H1 (cell line): ENCODE measurements at regions not wholly inside any gene's neighbourhood (a gene's known extent, or its start where the extent isn't known, plus 50 kb on each side); places are given as distances from the start of the nearest gene placed in this dataset.

Source experiments
- CTCF ChIA-PET: fragments of 300-600 bp; sonication (Branson Sonifier 250); formaldehyde crosslinking; loops from one replicate; lab custom pipeline; 2021; ENCODE audit not compliant: partially characterized antibody; lab: Charles Lee
- POLR2A ChIA-PET: fragments of 300-600 bp; sonication (Branson Sonifier 250); formaldehyde crosslinking; loops from one replicate; lab custom pipeline; 2021; ENCODE audit warnings: inconsistent platforms; ENCODE audit not compliant: partially characterized antibody; lab: Charles Lee
- DNase-seq, 2 experiments: peaks; one replicate each; pipeline versions ENCODE4 v3.0.0 to v3.0.0-alpha.2; 2010 to 2022; ENCODE audit warnings: low spot score in 2 of 2, low read depth in 1 of 2, mixed read lengths in 1 of 2
- FAIRE-seq: peaks from 2 replicates; lab custom pipeline; 2011; peaks lifted over from hg19 to GRCh38; lab: Jason Lieb, UNC
- H2AFZ ChIP-seq: 2 replicates; pipeline ENCODE4 v1.8.1; 2012; ENCODE audit warnings: low read length, inconsistent platforms
- H2AK5ac ChIP-seq: 2 replicates; pipeline ENCODE4 v1.6.1; 2013; ENCODE audit warnings: low read depth, low read length
- H2BK120ac ChIP-seq: replicated peaks from 2 replicates; pipeline ENCODE3; 2013; ENCODE audit warnings: low read depth, low read length, inconsistent platforms
- H2BK12ac ChIP-seq: 2 replicates; pipeline ENCODE4 v1.6.1; 2013; ENCODE audit warnings: low read depth, low read length
- H2BK15ac ChIP-seq: 2 replicates; pipeline ENCODE4 v1.6.1; 2013; ENCODE audit warnings: low read length
- H2BK20ac ChIP-seq: 2 replicates; pipeline ENCODE4 v1.6.1; 2013; ENCODE audit warnings: low read length
- H2BK5ac ChIP-seq: 2 replicates; pipeline ENCODE4 v1.6.1; 2013; ENCODE audit warnings: low read depth, low read length
- H3K14ac ChIP-seq: 2 replicates; pipeline ENCODE4 v1.6.1; 2013; ENCODE audit warnings: inconsistent platforms; ENCODE audit not compliant: insufficient read length
- H3K18ac ChIP-seq: 2 replicates; pipeline ENCODE4 v1.6.1; 2013; ENCODE audit warnings: low read length; ENCODE audit errors: extremely low read depth
- H3K23ac ChIP-seq: 2 replicates; pipeline ENCODE4 v1.6.1; 2013; ENCODE audit warnings: inconsistent platforms; ENCODE audit not compliant: insufficient read length
- H3K23me2 ChIP-seq: 2 replicates; pipeline ENCODE4 v1.6.1; 2013; ENCODE audit warnings: low read depth, low read length
- H3K27ac ChIP-seq: 2 replicates; pipeline ENCODE4 v1.6.1; 2011; ENCODE audit warnings: low read depth, low read length, inconsistent platforms
- H3K27me3 ChIP-seq, 4 experiments: replicated peaks in 1 of 4; 1 replicate in 1 of 4; 2 replicates in 3 of 4; pipeline versions ENCODE4 v1.6.1 to v1.8.1; 2011 to 2013; ENCODE audit warnings: low read length in 3 of 4, mild to moderate bottlenecking in 3 of 4, inconsistent platforms in 2 of 4, mixed read lengths in 2 of 4, moderate library complexity in 1 of 4; ENCODE audit not compliant: control insufficient read depth in 3 of 4, insufficient read depth in 3 of 4; ENCODE audit errors: extremely low read depth in 1 of 4
- H3K36me3 ChIP-seq, 4 experiments: 2 replicates each; pipeline versions ENCODE4 v1.6.1 to v1.8.1; 2011 to 2013; ENCODE audit warnings: mild to moderate bottlenecking in 4 of 4, low read length in 3 of 4, moderate library complexity in 2 of 4, control low read depth in 1 of 4, inconsistent platforms in 1 of 4; ENCODE audit not compliant: insufficient read depth in 4 of 4, control insufficient read depth in 2 of 4
- H3K4ac ChIP-seq: replicated peaks from 2 replicates; pipeline ENCODE3; 2013; ENCODE audit warnings: low read length, low read depth, mixed read lengths, inconsistent platforms; ENCODE audit not compliant: insufficient read length
- H3K4me1 ChIP-seq, 4 experiments: replicated peaks in 1 of 4; 1 replicate in 1 of 4; 2 replicates in 3 of 4; pipeline versions ENCODE4 v1.6.1 to v1.8.1; 2011 to 2013; ENCODE audit warnings: low read length in 3 of 4, inconsistent platforms in 2 of 4, mixed read lengths in 1 of 4; ENCODE audit not compliant: insufficient read depth in 4 of 4, control insufficient read depth in 3 of 4
- H3K4me2 ChIP-seq, 2 experiments: 2 replicates each; pipeline versions ENCODE4 v1.6.1 to v1.8.1; 2011 to 2013; ENCODE audit warnings: low read depth in 2 of 2, low read length in 2 of 2, control low read depth in 1 of 2, inconsistent platforms in 1 of 2, mild to moderate bottlenecking in 1 of 2; ENCODE audit not compliant: insufficient read depth in 1 of 2
- H3K4me3 ChIP-seq, 4 experiments: fragments of 200-600, 300-600 bp in 1 of 4; sonication (generic), shearing (Covaris generic), sonication (Bioruptor Twin) in 1 of 4; 2 replicates each; pipeline versions ENCODE4 v1.5.1 to v1.8.1; 2011 to 2016; ENCODE audit warnings: low read length in 4 of 4, low read depth in 3 of 4, control low read depth in 2 of 4, inconsistent platforms in 2 of 4, mild to moderate bottlenecking in 2 of 4, mixed read lengths in 1 of 4, moderate library complexity in 1 of 4; ENCODE audit not compliant: insufficient read depth in 2 of 4; ENCODE audit errors: extremely low read depth in 1 of 4
- H3K56ac ChIP-seq: replicated peaks from 2 replicates; pipeline ENCODE3; 2013; ENCODE audit warnings: low read depth, mild to moderate bottlenecking, mixed read lengths, low read length, inconsistent platforms; ENCODE audit not compliant: insufficient read length
- H3K79me1 ChIP-seq: 2 replicates; pipeline ENCODE4 v1.6.1; 2013; ENCODE audit warnings: low read depth, low read length, control low read depth
- H3K79me2 ChIP-seq, 2 experiments: 2 replicates each; pipeline versions ENCODE4 v1.6.1 to v1.8.1; 2012 to 2013; ENCODE audit warnings: low read length in 2 of 2, mild to moderate bottlenecking in 2 of 2, inconsistent platforms in 1 of 2; ENCODE audit not compliant: insufficient read depth in 2 of 2, control insufficient read depth in 1 of 2
- H3K9ac ChIP-seq, 4 experiments: replicated peaks in 1 of 4; 1 replicate in 1 of 4; 2 replicates in 3 of 4; pipeline versions ENCODE4 v1.6.1 to v1.8.1; 2011 to 2013; ENCODE audit warnings: low read depth in 3 of 4, low read length in 3 of 4, control low read depth in 2 of 4, mild to moderate bottlenecking in 2 of 4, moderate library complexity in 2 of 4, inconsistent platforms in 1 of 4; ENCODE audit errors: extremely low read depth in 1 of 4
- H3K9me3 ChIP-seq, 2 experiments: 2 replicates each; pipeline versions ENCODE4 v1.6.1 to v1.8.1; 2012 to 2013; ENCODE audit warnings: mild to moderate bottlenecking in 2 of 2, moderate library complexity in 2 of 2, control low read depth in 1 of 2, inconsistent platforms in 1 of 2, low read depth in 1 of 2, low read length in 1 of 2, mixed read lengths in 1 of 2; ENCODE audit not compliant: insufficient read depth in 2 of 2
- H4K20me1 ChIP-seq, 2 experiments: replicated peaks in 1 of 2; 2 replicates each; pipeline versions ENCODE3 to v1.8.1; 2011 to 2013; ENCODE audit warnings: inconsistent platforms in 2 of 2, low read length in 2 of 2, mild to moderate bottlenecking in 1 of 2; ENCODE audit not compliant: insufficient read depth in 2 of 2, control insufficient read depth in 1 of 2
- H4K5ac ChIP-seq: 2 replicates; pipeline ENCODE4 v1.6.1; 2013; ENCODE audit warnings: low read length, low read depth, mixed read lengths, inconsistent platforms; ENCODE audit not compliant: insufficient read length
- H4K8ac ChIP-seq: 2 replicates; pipeline ENCODE4 v1.8.0; 2013; ENCODE audit warnings: mild to moderate bottlenecking, moderate library complexity, low read length, inconsistent platforms; ENCODE audit not compliant: insufficient read depth; ENCODE audit errors: extremely low read depth
- H4K91ac ChIP-seq: replicated peaks from 2 replicates; pipeline ENCODE3; 2013; ENCODE audit warnings: low read length, mixed read lengths, inconsistent platforms; ENCODE audit not compliant: insufficient read length
- BRCA1 ChIP-seq: IDR thresholded peaks from 2 replicates; pipeline ENCODE4 v1.6.1; 2012; ENCODE audit warnings: low read depth, low read length, improper control_type of control experiment
- GTF2F1 ChIP-seq: IDR thresholded peaks from 2 replicates; pipeline ENCODE4 v1.6.1; 2012; ENCODE audit warnings: low read depth, low read length, improper control_type of control experiment, borderline replicate concordance
- RBBP5 ChIP-seq: IDR thresholded peaks from 2 replicates; pipeline ENCODE4 v1.7.1; 2012; ENCODE audit warnings: low read depth, mild to moderate bottlenecking, inconsistent platforms, low read length, moderate library complexity, borderline replicate concordance
- WGBS, 2 experiments: shearing (Covaris generic) in 1 of 2; methylation state at CpG; one replicate each; pipeline versions ENCODE4 v1.1.6 to v1.1.7; 2013 to 2015; ENCODE audit warnings: low lambda C conversion rate in 2 of 2, mixed read lengths in 2 of 2, inconsistent platforms in 1 of 2, low coverage in 1 of 2, missing lambda C conversion rate in 1 of 2; ENCODE audit not compliant: insufficient replicate concordance in 2 of 2, insufficient coverage in 1 of 2, insufficient read length in 1 of 2; ENCODE audit errors: extremely low coverage in 1 of 2, missing lambda C conversion rate in 1 of 2; 5-methylcytosine and 5-hydroxymethylcytosine counted together

DNA sequence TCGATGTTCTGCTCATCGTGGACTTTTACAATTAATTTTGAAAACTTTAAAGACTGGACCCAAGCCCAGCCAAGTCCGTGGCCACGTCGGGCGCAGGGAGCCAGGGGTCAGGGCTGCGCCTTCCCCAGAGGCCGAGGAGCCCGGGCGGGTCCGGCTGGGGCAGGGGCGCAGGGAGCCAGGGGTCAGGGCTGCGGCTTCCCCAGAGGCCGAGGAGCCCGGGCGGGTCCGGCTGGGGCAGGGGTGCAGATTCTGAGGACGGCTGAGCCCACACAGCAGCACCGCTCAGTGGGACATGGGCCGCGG lies 75.2 kb downstream of the MICALL2 start:
- no peaks in the 10 kb centered on the region for H3K36me3 ChIP-seq

More for the DNA sequence above, 75.2 kb downstream of the MICALL2 start:
- Histone ChIP-seq H2BK15ac (no peak overlapping the region), H2AK5ac (no peak overlapping the region), H3K56ac (no peak overlapping the region), H3K9me3 (no peaks in the 10 kb centered on the region), H4K8ac (no peak overlapping the region), H3K23ac (no peak overlapping the region), H3K27ac (no peak overlapping the region), H3K27me3 (no peaks in the 10 kb centered on the region), H2AFZ (no peak overlapping the region), H2BK120ac (no peak overlapping the region), H3K79me1 (no peaks in the 10 kb centered on the region), H3K23me2 (peaks cover 7% of the 10 kb centered on the region; the same call in 1 of the 2 replicates), H3K4me2 (no peak overlapping the region), H3K79me2 (no peaks in the 10 kb centered on the region), H2BK12ac (no peak overlapping the region), H4K20me1 (peaks cover 0 to 4% of the 10 kb centered on the region in 2 experiments), H3K4me3 (no peak overlapping the region), H4K91ac (no peak overlapping the region), H2BK5ac (no peak overlapping the region), H3K4ac (no peak overlapping the region), H4K5ac (no peak overlapping the region), H3K4me1 (no peaks in the 10 kb centered on the region), H3K9ac (no peak overlapping the region), H2BK20ac (no peak overlapping the region), H3K14ac (no peak overlapping the region), H3K18ac (no peak overlapping the region)
- ChIA-PET CTCF (interaction anchor here (0.7 kb wide), 1 partner anchor 366 kb away, joined by 3 read pairs; no protein-coding TSS in a partner anchor), POLR2A (interaction anchor here (0.5 kb wide), 1 partner anchor 543 kb away, joined by 3 read pairs; no protein-coding TSS in a partner anchor)
- DNase-seq (no peak), FAIRE-seq (no peak)
- 92% methylated on average over 10 of the region's 21 CpGs; no CpG with 5 or more reads in 1 of the 2 experiments for WGBS, 2 experiments
- TF ChIP-seq GTF2F1 (no peak), RBBP5 (no peak), BRCA1 (no peak)
